AG04449 (cell line): ENCODE measurements at regions not wholly inside any gene's neighbourhood (a gene's known extent, or its start where the extent isn't known, plus 50 kb on each side); places are given as distances from the start of the nearest gene placed in this dataset.
A peak's percentile ranks its signal among the peaks of the same experiment; 100 is the strongest.

Experiments used
- CTCF ChIA-PET: fragments of 350-600 bp; formaldehyde crosslinking; extraction: SDS; loops from one replicate; lab custom pipeline; 2021; ENCODE audit warnings: antibody characterized with exemption; lab: Yijun Ruan, JAX
- POLR2A ChIA-PET: fragments of 400-600, 350-600 bp; formaldehyde crosslinking; extraction: SDS; loops from one replicate; lab custom pipeline; 2020; ENCODE audit warnings: antibody characterized with exemption, inconsistent platforms; lab: Yijun Ruan, JAX
- DNase-seq: peaks from one replicate; pipeline ENCODE4 v3.0.0-alpha.2; 2010; ENCODE audit warnings: low read depth, low spot score
- H3K4me3 ChIP-seq: 2 replicates; pipeline ENCODE4 v1.5.1; 2011; ENCODE audit warnings: low read depth, mild to moderate bottlenecking, control low read depth, low read length
- CTCF ChIP-seq: IDR thresholded peaks from one replicate; pipeline ENCODE4 v1.5.1; 2011; ENCODE audit warnings: mild to moderate bottlenecking, moderate library complexity, low read length, control low read depth, inconsistent platforms; ENCODE audit not compliant: insufficient read depth; ENCODE audit errors: missing control alignments

DNA sequence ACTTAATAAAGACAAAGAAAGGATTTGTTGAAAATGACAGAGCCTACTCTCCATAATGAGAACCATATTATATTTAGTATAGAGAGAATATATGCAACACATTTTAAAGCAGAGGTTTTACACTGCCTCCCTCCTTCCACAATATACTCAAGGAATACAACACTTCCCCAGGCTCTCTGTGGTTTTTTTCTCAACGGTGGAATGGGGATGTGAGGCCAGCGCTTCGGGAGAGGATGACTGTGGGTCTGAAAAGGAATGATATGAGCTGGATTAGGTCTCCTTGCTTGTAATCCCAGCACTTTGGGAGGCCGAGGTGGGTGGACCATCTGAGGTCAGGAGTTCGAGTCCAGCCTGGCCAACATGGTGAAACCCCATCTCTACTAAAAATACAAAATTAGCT, 348.7 kb upstream of the KLF3 start:
- ChIA-PET CTCF (interaction anchor here (0.9 to 5.4 kb wide), 7 partner anchors 9 to 368 kb away, joined by 3 to 21 read pairs (median 4); no protein-coding TSS in a partner anchor), POLR2A (no interaction called here)
- no peak overlapping the region for H3K4me3 ChIP-seq
- no peak for TF ChIP-seq CTCF
- DNase-seq, result no peak

DNA sequence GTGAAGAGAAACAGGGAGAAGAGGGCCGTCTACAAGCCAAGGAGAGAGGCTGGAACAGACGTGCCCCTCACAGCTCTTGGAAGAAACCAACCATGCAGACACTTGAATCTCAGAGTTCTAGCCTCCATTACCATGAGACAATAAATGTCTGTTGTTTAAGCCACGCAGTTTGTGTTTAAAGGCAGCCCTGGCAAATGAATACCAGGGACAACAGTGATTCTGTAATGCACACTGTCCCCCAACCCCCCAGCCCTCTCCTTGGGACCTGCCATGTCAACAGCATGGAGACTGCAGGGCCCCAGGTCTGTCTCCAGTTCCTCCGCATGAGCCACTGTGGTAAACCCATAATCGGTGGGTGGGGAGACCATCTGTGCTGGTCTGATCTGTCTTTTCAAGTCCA, 348.0 kb upstream of the KLF3 start:
- ChIA-PET CTCF (interaction anchor here (4.3 to 5.4 kb wide), 2 partner anchors 136 to 359 kb away, joined by 21 read pairs; no protein-coding TSS in a partner anchor), POLR2A (no interaction called here)
- TF ChIP-seq CTCF, result no peak
- DNase-seq, result no peak
- H3K4me3 ChIP-seq, result no peak overlapping the region

DNA sequence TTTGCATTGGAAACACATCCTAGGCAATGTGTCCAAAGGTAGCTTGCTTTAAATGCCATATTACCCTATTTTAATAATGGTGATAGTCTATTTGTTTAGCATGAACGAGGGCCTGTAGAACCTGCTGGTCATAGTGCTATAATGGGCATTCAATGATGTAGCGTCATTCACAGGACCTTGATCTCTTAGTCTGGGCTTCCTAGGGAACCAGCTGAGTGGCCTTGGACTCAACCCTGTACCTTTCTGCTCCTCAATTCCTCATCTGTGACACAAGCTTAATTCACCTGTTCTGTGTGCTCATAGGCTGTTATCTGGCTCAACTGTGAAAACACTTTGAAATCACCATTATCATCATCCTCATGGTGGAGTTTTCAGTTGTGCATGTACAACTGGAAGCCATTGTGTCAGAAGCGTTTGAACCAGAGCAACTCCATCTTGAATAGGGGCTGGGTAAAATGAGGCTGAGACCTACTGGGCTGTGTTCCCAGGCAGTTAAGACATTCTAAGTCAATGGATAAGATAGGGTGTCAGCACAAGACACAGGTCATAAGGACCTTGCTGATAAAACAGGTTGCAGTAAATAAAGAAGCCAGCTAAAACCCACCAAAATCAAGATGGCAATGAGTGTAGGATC, 346.8 kb upstream of the KLF3 start:
- POLR2A ChIA-PET, result interaction anchor here (0.7 kb wide), 1 partner anchor 345 kb away, joined by 3 read pairs; no protein-coding TSS in a partner anchor
- CTCF ChIA-PET, result interaction anchor here (0.7 to 5.4 kb wide), 3 partner anchors 138 to 358 kb away, joined by 3 to 21 read pairs (median 4); no protein-coding TSS in a partner anchor
- DNase-seq, result no peak
- no peak overlapping the region for H3K4me3 ChIP-seq
- no peak for TF ChIP-seq CTCF

- peak; percentile 73 for DNase-seq
- peak overlapping the region; percentile 21 for H3K4me3 ChIP-seq
- ChIA-PET POLR2A (no interaction called here), CTCF (interaction anchor here (0.7 to 6.7 kb wide), 31 partner anchors 8 to 440 kb away, joined by 3 to 64 read pairs (median 5); no protein-coding TSS in a partner anchor)
- TF ChIP-seq CTCF, result no peak
Observed at GRCh38 chr4:38318737-38319455, 345.1 kb upstream of the KLF3 start.

- TF ChIP-seq CTCF, result peak; percentile 98
- CTCF ChIA-PET, result interaction anchor here (0.7 to 6.7 kb wide), 40 partner anchors 9 to 412 kb away, joined by 3 to 64 read pairs (median 4); no protein-coding TSS in a partner anchor
- POLR2A ChIA-PET, result interaction anchor here (0.6 kb wide), 1 partner anchor 78 kb away, joined by 3 read pairs; no protein-coding TSS in a partner anchor
- no peak overlapping the region for H3K4me3 ChIP-seq
- peak; percentile 40 for DNase-seq
Observed at GRCh38 chr4:38319456-38320342, 344.3 kb upstream of the KLF3 start.
